ENCODE measurements at regions not wholly inside any gene's neighbourhood (a gene's known extent, or its start where the extent isn't known, plus 50 kb on each side); places are given as distances from the start of the nearest gene placed in this dataset.

GRCh38 chr14:101004176-101004575, 100.7 kb upstream of the RTL1 start:
- no peak for TF ChIP-seq MAFK (IDR thresholded peaks at IDR 0.05; ENCODE audit: low read depth, low read length)
- no peak for TF ChIP-seq FOS (IDR thresholded peaks at IDR 0.05; ENCODE audit: low read depth, low read length)
- H3K27me3 ChIP-seq (ENCODE audit: control insufficient read depth, insufficient read depth, low read length), result no peaks in the 10 kb centered on the region
- H2AK9ac ChIP-seq (replicated peaks; ENCODE audit: low read depth, low read length, poor library complexity), result peak overlapping the region; percentile 43
- peak overlapping the region; percentile 44; the same call in 1 of the 2 replicates for H2BK20ac ChIP-seq (ENCODE audit: low read depth, low read length)
- dilution Hi-C loops (cut with HindIII; ENCODE audit: low sequenced_read_pairs, unreplicated experiment) (no loop called here), intact Hi-C loops (cut with micrococcal nuclease) (no loop called here), in situ Hi-C loops (cut with MboI; ENCODE audit: low sequenced_read_pairs) (no loop called here)
- H3K14ac ChIP-seq (replicated peaks; ENCODE audit: low read depth, low read length), result peak overlapping the region; percentile 89
- peak overlapping the region; percentile 18 for H3K27ac ChIP-seq (ENCODE audit: insufficient read depth, low read length)
- H2BK120ac ChIP-seq (ENCODE audit: low read depth, low read length), result peak overlapping the region; percentile 78
- H3K56ac ChIP-seq (ENCODE audit: extremely low read depth, insufficient read depth, low read length), result no peak overlapping the region
- no peak for DNase-seq
- H3K9ac ChIP-seq (ENCODE audit: low read depth, low read length), result no peak overlapping the region
- peaks cover 48% of the 10 kb centered on the region for H3K36me3 ChIP-seq (ENCODE audit: control insufficient read depth, insufficient read depth, low read length)
- no peak overlapping the region for H3K4me3 ChIP-seq (ENCODE audit: insufficient read depth, low read depth, low read length)
- no peak for ATAC-seq (ENCODE audit: low read depth)
- peak overlapping the region; percentile 55 for H2AFZ ChIP-seq (replicated peaks; ENCODE audit: low read length, poor library complexity)
- 0 out of 3 replicates have a peak overlapping the region, but pooled peaks have one; percentile 8 for H2BK15ac ChIP-seq (ENCODE audit: low read depth, low read length)
- H3K23ac ChIP-seq (ENCODE audit: low read depth, low read length), result peak overlapping the region; percentile 68; the same call in 1 of the 2 replicates
- no peak overlapping the region for H4K5ac ChIP-seq (ENCODE audit: low read depth, low read length)
- peak overlapping the region; percentile 24 for H3K18ac ChIP-seq (ENCODE audit: low read depth, low read length)
- ChIA-PET CTCF (no interaction called here), POLR2A (ENCODE audit: unreplicated experiment) (no interaction called here)
- H4K8ac ChIP-seq (ENCODE audit: low read depth in 2 of 2, low read length in 2 of 2), result peak overlapping the region in 1 of 2 experiments; percentile 84; a peak in 1 of 4 replicates
- no TSS peak for BruUV-seq (replicated peaks)
- no peak overlapping the region; the same call in 1 of the 2 replicates for H3K4me2 ChIP-seq (ENCODE audit: low read depth, low read length)
- H4K20me1 ChIP-seq (ENCODE audit: insufficient read depth, low read length), result peaks cover 50% of the 10 kb centered on the region
- peaks cover 6 to 63% of the 10 kb centered on the region in 2 experiments; a peak in 2 of 4 replicates for H3K79me1 ChIP-seq (ENCODE audit: low read depth in 1 of 2, low read length in 2 of 2)
- peaks cover 29% of the 10 kb centered on the region for H3K4me1 ChIP-seq (ENCODE audit: control insufficient read depth, insufficient read depth, low read length)
- peak overlapping the region; percentile 51; the same call in 1 of the 2 replicates for H4K91ac ChIP-seq (ENCODE audit: insufficient read depth, low read depth, low read length)
- H3K4ac ChIP-seq (ENCODE audit: low read depth, low read length), result peak overlapping the region; percentile 79
- H2AK5ac ChIP-seq (ENCODE audit: low read depth, low read length), result peak overlapping the region; percentile 93
- WGBS, 2 experiments (ENCODE audit: extremely low coverage in 2 of 2, insufficient read length in 1 of 2), result 90% methylated on average over 2 of the region's 9 CpGs; no CpG with 5 or more reads in 1 of the 2 experiments
- peak overlapping the region; percentile 61 for H2BK5ac ChIP-seq (ENCODE audit: low read depth, low read length, poor library complexity, severe bottlenecking)
- H3K9me3 ChIP-seq (ENCODE audit: control insufficient read depth, insufficient read depth, low read length), result no peaks in the 10 kb centered on the region
- peaks cover 35% of the 10 kb centered on the region for H3K9me1 ChIP-seq (ENCODE audit: insufficient read depth, low read length)
